A673 (cell line): ENCODE measurements at regions not wholly inside any gene's neighbourhood (a gene's known extent, or its start where the extent isn't known, plus 50 kb on each side); places are given as distances from the start of the nearest gene placed in this dataset.

ENCODE experiments used
- CTCF ChIP-seq: fragments of 300-800, 200-600 bp; sonication (generic); conservative IDR thresholded peaks from 2 replicates; pipeline ENCODE4 v1.5.1; 2017; ENCODE audit warnings: low read depth, mild to moderate bottlenecking, antibody characterized with exemption, low read length, moderate library complexity, mixed read lengths
- EZH2 ChIP-seq: fragments of 200-600 bp; sonication (generic); IDR thresholded peaks from 2 replicates; pipeline ENCODE4 v1.6.1; 2017; ENCODE audit warnings: borderline replicate concordance, low read depth, mild to moderate bottlenecking, mixed read lengths, antibody characterized with exemption, low read length; ENCODE audit not compliant: poor library complexity, severe bottlenecking

GRCh38 chr3:44028-44676 is 152.4 kb upstream of the CHL1 start:
- no peak for TF ChIP-seq CTCF
- no peak for TF ChIP-seq EZH2
